K562 (cell line): ENCODE measurements at regions not wholly inside any gene's neighbourhood (a gene's known extent, or its start where the extent isn't known, plus 50 kb on each side); places are given as distances from the start of the nearest gene placed in this dataset.

Experiments
- HLTF ChIP-seq: fragments of 450-650 bp; IDR thresholded peaks from 2 replicates; pipeline ENCODE4 v1.6.1; 2016
- NFE2L1 ChIP-seq: fragments of 450-650 bp; IDR thresholded peaks from 2 replicates; pipeline ENCODE4 v1.6.1; 2016; ENCODE audit warnings: missing genetic modification characterization, low read depth, mild to moderate bottlenecking, missing compliant biosample characterization, moderate library complexity, borderline replicate concordance
- RBM34 ChIP-seq: fragments of 200-400 bp; formaldehyde crosslinking; IDR thresholded peaks from 2 replicates; pipeline ENCODE4 v1.6.1; 2018; ENCODE audit warnings: low read length, borderline replicate concordance; ENCODE audit not compliant: insufficient read depth
- TF ChIP-seq, protein P1 (sequence below): fragments of 450-650 bp; formaldehyde crosslinking; IDR thresholded peaks from 2 replicates; pipeline ENCODE4 v1.4.0; 2020; ENCODE audit warnings: mild to moderate bottlenecking, moderate library complexity
- TF ChIP-seq, protein P2 (sequence below): fragments of 200-600 bp; sonication (generic); IDR thresholded peaks from one replicate; pipeline ENCODE4 v1.6.1; 2012; ENCODE audit warnings: mild to moderate bottlenecking, low read depth, low read length, inconsistent platforms

DNA sequence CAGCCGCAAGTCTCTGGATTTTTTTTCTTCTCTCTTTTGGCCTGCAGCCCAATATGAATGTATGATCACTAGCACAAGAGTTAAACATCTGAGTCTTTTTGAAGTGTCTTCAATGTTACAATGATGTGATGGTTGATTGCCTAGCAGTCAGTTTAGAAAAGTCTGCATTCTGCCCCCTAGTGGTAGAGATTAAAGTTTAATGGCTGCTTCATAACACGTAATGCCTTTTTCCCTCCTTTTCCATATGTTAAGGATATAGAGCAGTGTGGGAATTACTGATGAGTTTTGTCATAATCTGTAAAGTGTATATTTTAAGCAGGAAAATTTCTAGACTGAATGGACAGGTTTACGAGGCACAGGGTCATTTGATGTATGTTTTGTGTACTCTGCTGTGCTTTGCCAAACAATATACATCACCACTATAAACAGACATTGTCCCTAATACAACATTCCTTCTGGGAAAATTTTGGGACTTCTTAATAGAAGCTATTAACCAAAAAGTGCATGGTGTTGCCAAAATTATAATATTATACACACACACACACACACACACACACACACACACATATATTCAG is 1038.5 kb upstream of the NR2F2 start (continued):
- TF ChIP-seq, protein P1, sequence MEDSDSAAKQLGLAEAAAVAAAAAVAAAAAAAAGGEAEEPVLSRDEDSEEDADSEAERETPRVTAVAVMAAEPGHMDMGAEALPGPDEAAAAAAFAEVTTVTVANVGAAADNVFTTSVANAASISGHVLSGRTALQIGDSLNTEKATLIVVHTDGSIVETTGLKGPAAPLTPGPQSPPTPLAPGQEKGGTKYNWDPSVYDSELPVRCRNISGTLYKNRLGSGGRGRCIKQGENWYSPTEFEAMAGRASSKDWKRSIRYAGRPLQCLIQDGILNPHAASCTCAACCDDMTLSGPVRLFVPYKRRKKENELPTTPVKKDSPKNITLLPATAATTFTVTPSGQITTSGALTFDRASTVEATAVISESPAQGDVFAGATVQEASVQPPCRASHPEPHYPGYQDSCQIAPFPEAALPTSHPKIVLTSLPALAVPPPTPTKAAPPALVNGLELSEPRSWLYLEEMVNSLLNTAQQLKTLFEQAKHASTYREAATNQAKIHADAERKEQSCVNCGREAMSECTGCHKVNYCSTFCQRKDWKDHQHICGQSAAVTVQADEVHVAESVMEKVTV (CRISPR knock-in tag), result peak; percentile 20; the same call in 1 of the 2 replicates
- TF ChIP-seq NFE2L1 (tag) (no peak), HLTF (no peak), RBM34 (no peak)
- TF ChIP-seq, protein P2, sequence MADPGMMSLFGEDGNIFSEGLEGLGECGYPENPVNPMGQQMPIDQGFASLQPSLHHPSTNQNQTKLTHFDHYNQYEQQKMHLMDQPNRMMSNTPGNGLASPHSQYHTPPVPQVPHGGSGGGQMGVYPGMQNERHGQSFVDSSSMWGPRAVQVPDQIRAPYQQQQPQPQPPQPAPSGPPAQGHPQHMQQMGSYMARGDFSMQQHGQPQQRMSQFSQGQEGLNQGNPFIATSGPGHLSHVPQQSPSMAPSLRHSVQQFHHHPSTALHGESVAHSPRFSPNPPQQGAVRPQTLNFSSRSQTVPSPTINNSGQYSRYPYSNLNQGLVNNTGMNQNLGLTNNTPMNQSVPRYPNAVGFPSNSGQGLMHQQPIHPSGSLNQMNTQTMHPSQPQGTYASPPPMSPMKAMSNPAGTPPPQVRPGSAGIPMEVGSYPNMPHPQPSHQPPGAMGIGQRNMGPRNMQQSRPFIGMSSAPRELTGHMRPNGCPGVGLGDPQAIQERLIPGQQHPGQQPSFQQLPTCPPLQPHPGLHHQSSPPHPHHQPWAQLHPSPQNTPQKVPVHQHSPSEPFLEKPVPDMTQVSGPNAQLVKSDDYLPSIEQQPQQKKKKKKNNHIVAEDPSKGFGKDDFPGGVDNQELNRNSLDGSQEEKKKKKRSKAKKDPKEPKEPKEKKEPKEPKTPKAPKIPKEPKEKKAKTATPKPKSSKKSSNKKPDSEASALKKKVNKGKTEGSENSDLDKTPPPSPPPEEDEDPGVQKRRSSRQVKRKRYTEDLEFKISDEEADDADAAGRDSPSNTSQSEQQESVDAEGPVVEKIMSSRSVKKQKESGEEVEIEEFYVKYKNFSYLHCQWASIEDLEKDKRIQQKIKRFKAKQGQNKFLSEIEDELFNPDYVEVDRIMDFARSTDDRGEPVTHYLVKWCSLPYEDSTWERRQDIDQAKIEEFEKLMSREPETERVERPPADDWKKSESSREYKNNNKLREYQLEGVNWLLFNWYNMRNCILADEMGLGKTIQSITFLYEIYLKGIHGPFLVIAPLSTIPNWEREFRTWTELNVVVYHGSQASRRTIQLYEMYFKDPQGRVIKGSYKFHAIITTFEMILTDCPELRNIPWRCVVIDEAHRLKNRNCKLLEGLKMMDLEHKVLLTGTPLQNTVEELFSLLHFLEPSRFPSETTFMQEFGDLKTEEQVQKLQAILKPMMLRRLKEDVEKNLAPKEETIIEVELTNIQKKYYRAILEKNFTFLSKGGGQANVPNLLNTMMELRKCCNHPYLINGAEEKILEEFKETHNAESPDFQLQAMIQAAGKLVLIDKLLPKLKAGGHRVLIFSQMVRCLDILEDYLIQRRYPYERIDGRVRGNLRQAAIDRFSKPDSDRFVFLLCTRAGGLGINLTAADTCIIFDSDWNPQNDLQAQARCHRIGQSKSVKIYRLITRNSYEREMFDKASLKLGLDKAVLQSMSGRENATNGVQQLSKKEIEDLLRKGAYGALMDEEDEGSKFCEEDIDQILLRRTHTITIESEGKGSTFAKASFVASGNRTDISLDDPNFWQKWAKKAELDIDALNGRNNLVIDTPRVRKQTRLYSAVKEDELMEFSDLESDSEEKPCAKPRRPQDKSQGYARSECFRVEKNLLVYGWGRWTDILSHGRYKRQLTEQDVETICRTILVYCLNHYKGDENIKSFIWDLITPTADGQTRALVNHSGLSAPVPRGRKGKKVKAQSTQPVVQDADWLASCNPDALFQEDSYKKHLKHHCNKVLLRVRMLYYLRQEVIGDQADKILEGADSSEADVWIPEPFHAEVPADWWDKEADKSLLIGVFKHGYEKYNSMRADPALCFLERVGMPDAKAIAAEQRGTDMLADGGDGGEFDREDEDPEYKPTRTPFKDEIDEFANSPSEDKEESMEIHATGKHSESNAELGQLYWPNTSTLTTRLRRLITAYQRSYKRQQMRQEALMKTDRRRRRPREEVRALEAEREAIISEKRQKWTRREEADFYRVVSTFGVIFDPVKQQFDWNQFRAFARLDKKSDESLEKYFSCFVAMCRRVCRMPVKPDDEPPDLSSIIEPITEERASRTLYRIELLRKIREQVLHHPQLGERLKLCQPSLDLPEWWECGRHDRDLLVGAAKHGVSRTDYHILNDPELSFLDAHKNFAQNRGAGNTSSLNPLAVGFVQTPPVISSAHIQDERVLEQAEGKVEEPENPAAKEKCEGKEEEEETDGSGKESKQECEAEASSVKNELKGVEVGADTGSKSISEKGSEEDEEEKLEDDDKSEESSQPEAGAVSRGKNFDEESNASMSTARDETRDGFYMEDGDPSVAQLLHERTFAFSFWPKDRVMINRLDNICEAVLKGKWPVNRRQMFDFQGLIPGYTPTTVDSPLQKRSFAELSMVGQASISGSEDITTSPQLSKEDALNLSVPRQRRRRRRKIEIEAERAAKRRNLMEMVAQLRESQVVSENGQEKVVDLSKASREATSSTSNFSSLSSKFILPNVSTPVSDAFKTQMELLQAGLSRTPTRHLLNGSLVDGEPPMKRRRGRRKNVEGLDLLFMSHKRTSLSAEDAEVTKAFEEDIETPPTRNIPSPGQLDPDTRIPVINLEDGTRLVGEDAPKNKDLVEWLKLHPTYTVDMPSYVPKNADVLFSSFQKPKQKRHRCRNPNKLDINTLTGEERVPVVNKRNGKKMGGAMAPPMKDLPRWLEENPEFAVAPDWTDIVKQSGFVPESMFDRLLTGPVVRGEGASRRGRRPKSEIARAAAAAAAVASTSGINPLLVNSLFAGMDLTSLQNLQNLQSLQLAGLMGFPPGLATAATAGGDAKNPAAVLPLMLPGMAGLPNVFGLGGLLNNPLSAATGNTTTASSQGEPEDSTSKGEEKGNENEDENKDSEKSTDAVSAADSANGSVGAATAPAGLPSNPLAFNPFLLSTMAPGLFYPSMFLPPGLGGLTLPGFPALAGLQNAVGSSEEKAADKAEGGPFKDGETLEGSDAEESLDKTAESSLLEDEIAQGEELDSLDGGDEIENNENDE, result no peak
- TF ChIP-seq, all 486 proteins: peak for 8
